Astrocyte (in vitro differentiated cells and primary cell): ENCODE measurements at regions not wholly inside any gene's neighbourhood (a gene's known extent, or its start where the extent isn't known, plus 50 kb on each side); places are given as distances from the start of the nearest gene placed in this dataset.
"Not testable (repeated sequence)": the region's sequence is repeated elsewhere in the genome, so short reads cannot be mapped to it uniquely, and the experiment has no call there.

Source experiments
- DNase-seq: peaks from one replicate; pipeline ENCODE4 v3.0.0-alpha.2; 2010; ENCODE audit warnings: low read depth
- FAIRE-seq: peaks from 2 replicates; lab custom pipeline; 2011; peaks lifted over from hg19 to GRCh38; lab: Jason Lieb, UNC
- H2AFZ ChIP-seq: 2 replicates; pipeline ENCODE4 v1.6.0; 2012; ENCODE audit warnings: low read depth, low read length, inconsistent platforms
- H3K27ac ChIP-seq: 2 replicates; pipeline ENCODE4 v1.5.1; 2011; ENCODE audit warnings: low read depth, low read length, inconsistent platforms
- H3K27me3 ChIP-seq: 2 replicates; pipeline ENCODE4 v1.6.0; 2011; ENCODE audit warnings: low read length, inconsistent platforms; ENCODE audit not compliant: insufficient read depth
- H3K36me3 ChIP-seq: 2 replicates; pipeline ENCODE4 v1.5.1; 2011; ENCODE audit warnings: low read length, inconsistent platforms; ENCODE audit not compliant: insufficient read depth
- H3K4me1 ChIP-seq: 2 replicates; pipeline ENCODE4 v1.5.1; 2011; ENCODE audit warnings: low read length, inconsistent platforms; ENCODE audit not compliant: insufficient read depth
- H3K4me2 ChIP-seq: 2 replicates; pipeline ENCODE4 v1.6.0; 2012; ENCODE audit warnings: low read length, inconsistent platforms
- H3K4me3 ChIP-seq: 2 replicates; pipeline ENCODE4 v1.5.1; 2011; ENCODE audit warnings: low read depth, mild to moderate bottlenecking, low read length, inconsistent platforms; ENCODE audit not compliant: insufficient read depth
- H3K79me2 ChIP-seq: 2 replicates; pipeline ENCODE4 v1.6.0; 2012; ENCODE audit warnings: mild to moderate bottlenecking, low read length, inconsistent platforms; ENCODE audit not compliant: insufficient read depth
- H3K9ac ChIP-seq: 2 replicates; pipeline ENCODE4 v1.6.0; 2012; ENCODE audit warnings: mild to moderate bottlenecking, low read length, inconsistent platforms
- H3K9me3 ChIP-seq: 2 replicates; pipeline ENCODE4 v1.5.1; 2012; ENCODE audit warnings: low read depth, mild to moderate bottlenecking, low read length, inconsistent platforms; ENCODE audit not compliant: insufficient read depth
- H4K20me1 ChIP-seq: 2 replicates; pipeline ENCODE4 v1.6.0; 2012; ENCODE audit warnings: low read length, inconsistent platforms; ENCODE audit not compliant: insufficient read depth
- H3K27ac Mint-ChIP-seq: one replicate; pipeline ENCODE4 v1.8.0; 2021; ENCODE audit warnings: mild to moderate bottlenecking, mixed read lengths; ENCODE audit not compliant: unreplicated experiment
- H3K27me3 Mint-ChIP-seq: one replicate; pipeline ENCODE4 v1.8.0; 2021; ENCODE audit warnings: low read depth, mixed read lengths; ENCODE audit not compliant: unreplicated experiment
- H3K36me3 Mint-ChIP-seq: one replicate; pipeline ENCODE4 v1.8.0; 2021; ENCODE audit warnings: low read depth, mixed read lengths; ENCODE audit not compliant: unreplicated experiment
- H3K4me1 Mint-ChIP-seq: one replicate; pipeline ENCODE4 v1.8.0; 2021; ENCODE audit warnings: low read depth, mixed read lengths; ENCODE audit not compliant: unreplicated experiment
- H3K4me3 Mint-ChIP-seq: one replicate; pipeline ENCODE4 v1.8.0; 2021; ENCODE audit warnings: mild to moderate bottlenecking, moderate library complexity, mixed read lengths; ENCODE audit not compliant: unreplicated experiment
- H3K9me3 Mint-ChIP-seq: one replicate; pipeline ENCODE4 v1.8.0; 2021; ENCODE audit warnings: mild to moderate bottlenecking, mixed read lengths; ENCODE audit not compliant: unreplicated experiment

DNA sequence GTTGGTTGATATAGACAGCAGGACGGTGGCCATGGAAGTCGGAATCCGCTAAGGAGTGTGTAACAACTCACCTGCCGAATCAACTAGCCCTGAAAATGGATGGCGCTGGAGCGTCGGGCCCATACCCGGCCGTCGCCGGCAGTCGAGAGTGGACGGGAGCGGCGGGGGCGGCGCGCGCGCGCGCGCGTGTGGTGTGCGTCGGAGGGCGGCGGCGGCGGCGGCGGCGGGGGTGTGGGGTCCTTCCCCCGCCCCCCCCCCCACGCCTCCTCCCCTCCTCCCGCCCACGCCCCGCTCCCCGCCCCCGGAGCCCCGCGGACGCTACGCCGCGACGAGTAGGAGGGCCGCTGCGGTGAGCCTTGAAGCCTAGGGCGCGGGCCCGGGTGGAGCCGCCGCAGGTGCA is 2078.3 kb upstream of the TPTE start:
- H3K4me3 Mint-ChIP-seq, H3K4me1 ChIP-seq, H3K9me3 Mint-ChIP-seq, H3K4me3 ChIP-seq, H3K27me3 ChIP-seq, H3K9ac ChIP-seq, H3K36me3 ChIP-seq, H3K4me1 Mint-ChIP-seq, H3K4me2 ChIP-seq, H3K36me3 Mint-ChIP-seq, H3K27me3 Mint-ChIP-seq, FAIRE-seq, H3K27ac Mint-ChIP-seq, H3K27ac ChIP-seq, H3K79me2 ChIP-seq, H4K20me1 ChIP-seq, H3K9me3 ChIP-seq, H2AFZ ChIP-seq, DNase-seq: not testable (repeated sequence)

- H3K27me3 Mint-ChIP-seq, H3K9me3 ChIP-seq, FAIRE-seq, DNase-seq, H3K79me2 ChIP-seq, H3K27ac ChIP-seq, H3K36me3 Mint-ChIP-seq, H3K9me3 Mint-ChIP-seq, H2AFZ ChIP-seq, H3K27ac Mint-ChIP-seq, H3K36me3 ChIP-seq, H3K4me1 Mint-ChIP-seq, H4K20me1 ChIP-seq, H3K9ac ChIP-seq, H3K27me3 ChIP-seq, H3K4me3 ChIP-seq, H3K4me1 ChIP-seq, H3K4me2 ChIP-seq, H3K4me3 Mint-ChIP-seq: not testable (repeated sequence)
Measured at GRCh38 chr21:8449807-8450206, 2071.6 kb upstream of the TPTE start.

GRCh38 chr21:8455279-8456128 is 2065.9 kb upstream of the TPTE start:
- FAIRE-seq, H3K4me3 Mint-ChIP-seq, H4K20me1 ChIP-seq, H2AFZ ChIP-seq, H3K4me2 ChIP-seq, H3K9me3 Mint-ChIP-seq, H3K4me1 ChIP-seq, H3K4me3 ChIP-seq, H3K27me3 ChIP-seq, H3K36me3 Mint-ChIP-seq, H3K27ac Mint-ChIP-seq, H3K79me2 ChIP-seq, H3K4me1 Mint-ChIP-seq, H3K27me3 Mint-ChIP-seq, H3K36me3 ChIP-seq, H3K9ac ChIP-seq, DNase-seq, H3K9me3 ChIP-seq, H3K27ac ChIP-seq: not testable (repeated sequence)

DNA sequence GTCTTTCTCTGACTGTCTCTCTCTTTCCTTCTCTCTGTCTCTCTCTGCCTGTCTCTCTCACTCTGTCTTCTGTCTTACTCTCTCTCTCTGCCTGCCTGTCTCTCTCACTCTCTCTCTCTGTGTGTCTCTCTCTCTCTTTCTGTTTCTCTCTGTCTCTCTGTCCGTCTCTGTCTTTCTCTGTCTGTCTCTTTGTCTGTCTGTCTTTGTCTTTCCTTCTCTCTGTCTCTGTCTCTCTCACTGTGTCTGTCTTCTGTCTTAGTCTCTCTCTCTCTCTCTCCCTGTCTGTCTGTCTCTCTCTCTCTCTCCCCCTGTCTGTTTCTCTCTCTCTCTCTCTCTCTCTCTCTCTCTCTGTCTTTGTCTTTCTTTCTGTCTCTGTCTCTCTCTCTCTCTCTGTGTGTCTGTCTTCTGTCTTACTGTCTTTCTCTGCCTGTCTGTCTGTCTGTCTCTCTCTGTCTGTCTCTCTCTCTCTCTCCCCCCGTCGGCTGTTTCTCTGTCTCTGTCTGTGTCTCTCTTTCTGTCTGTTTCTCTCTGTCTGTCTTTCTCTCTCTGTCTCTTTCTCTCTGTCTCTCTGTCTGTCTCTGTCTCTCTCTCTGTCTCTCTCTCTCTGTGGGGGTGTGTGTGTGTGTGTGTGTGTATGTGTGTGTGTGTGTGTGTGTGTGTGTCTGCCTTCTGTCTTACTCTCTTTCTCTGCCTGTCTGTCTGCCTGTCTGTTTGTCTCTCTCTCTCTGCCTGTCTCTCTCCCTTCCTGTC is 2056.8 kb upstream of the TPTE start:
- not testable (repeated sequence) for H3K4me2 ChIP-seq, H3K36me3 ChIP-seq, H3K79me2 ChIP-seq, DNase-seq, H3K36me3 Mint-ChIP-seq, H3K9ac ChIP-seq, H3K4me3 Mint-ChIP-seq, H3K27me3 Mint-ChIP-seq, H3K4me1 Mint-ChIP-seq, H3K4me1 ChIP-seq, FAIRE-seq, H3K27me3 ChIP-seq, H3K9me3 ChIP-seq, H2AFZ ChIP-seq, H3K27ac Mint-ChIP-seq, H3K27ac ChIP-seq, H3K4me3 ChIP-seq, H3K9me3 Mint-ChIP-seq, H4K20me1 ChIP-seq

GRCh38 chr21:8466642-8467041 is 2054.7 kb upstream of the TPTE start:
- H3K36me3 Mint-ChIP-seq, DNase-seq, H2AFZ ChIP-seq, H3K4me1 ChIP-seq, H3K4me2 ChIP-seq, H3K27me3 ChIP-seq, H3K36me3 ChIP-seq, H3K79me2 ChIP-seq, H3K27ac Mint-ChIP-seq, H3K9me3 Mint-ChIP-seq, H3K4me1 Mint-ChIP-seq, H3K27me3 Mint-ChIP-seq, H3K27ac ChIP-seq, H3K4me3 Mint-ChIP-seq, H3K9ac ChIP-seq, H3K4me3 ChIP-seq, H3K9me3 ChIP-seq, FAIRE-seq, H4K20me1 ChIP-seq: not testable (repeated sequence)
